GM12872 (cell line): ENCODE measurements at regions not wholly inside any gene's neighbourhood (a gene's known extent, or its start where the extent isn't known, plus 50 kb on each side); places are given as distances from the start of the nearest gene placed in this dataset.

Experiments
- CTCF ChIP-seq: IDR thresholded peaks from 3 replicates; pipeline ENCODE4 v1.5.1; 2011; ENCODE audit warnings: low read depth, mild to moderate bottlenecking, low read length, moderate library complexity; ENCODE audit not compliant: insufficient read depth

DNA sequence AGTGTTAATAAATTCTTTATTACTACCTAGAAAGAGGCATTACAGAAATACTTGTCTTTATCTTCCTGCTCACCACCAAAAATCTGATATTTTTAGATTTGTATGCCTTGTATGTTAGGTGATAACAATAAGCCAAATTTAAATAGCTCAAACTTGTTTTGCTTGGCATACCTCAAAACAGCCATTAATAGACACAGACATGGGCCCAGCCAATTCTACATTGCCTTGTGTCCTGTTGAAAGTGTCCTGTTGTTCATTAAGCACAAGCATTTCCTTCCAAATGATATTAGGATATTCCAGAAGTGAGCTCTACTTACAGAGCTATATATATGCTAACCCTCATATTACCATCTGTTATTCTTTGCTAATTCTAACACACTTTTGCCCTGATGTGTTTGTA lies 438.6 kb upstream of the ZNF385D start:
- no peak for TF ChIP-seq CTCF

GRCh38 chr3:22199095-22199494 lies 448.1 kb upstream of the ZNF385D start:
- TF ChIP-seq CTCF: no peak

- TF ChIP-seq CTCF: no peak
Observed at GRCh38 chr3:22208844-22209243, 457.8 kb upstream of the ZNF385D start.

GRCh38 chr3:22209578-22209977 lies 458.6 kb upstream of the ZNF385D start:
- TF ChIP-seq CTCF: no peak

DNA sequence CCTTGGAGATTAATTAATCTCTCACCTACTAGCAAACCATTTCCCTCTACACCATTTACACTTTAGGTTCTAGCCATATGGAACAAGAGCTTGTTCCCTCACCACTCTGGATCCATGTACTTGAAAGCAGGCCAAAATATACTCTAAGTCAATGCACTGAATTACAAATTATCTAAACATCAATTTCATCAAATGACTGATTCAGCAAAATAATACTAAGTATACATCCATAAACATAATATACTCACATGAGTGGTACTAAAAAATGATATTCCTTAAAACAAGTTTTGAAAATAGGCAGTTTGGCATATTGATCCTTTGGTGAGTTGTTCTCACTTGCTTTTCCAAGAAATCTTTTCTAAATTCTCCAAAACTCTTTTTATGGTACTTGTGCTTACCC lies 459.7 kb upstream of the ZNF385D start:
- TF ChIP-seq CTCF: no peak

DNA sequence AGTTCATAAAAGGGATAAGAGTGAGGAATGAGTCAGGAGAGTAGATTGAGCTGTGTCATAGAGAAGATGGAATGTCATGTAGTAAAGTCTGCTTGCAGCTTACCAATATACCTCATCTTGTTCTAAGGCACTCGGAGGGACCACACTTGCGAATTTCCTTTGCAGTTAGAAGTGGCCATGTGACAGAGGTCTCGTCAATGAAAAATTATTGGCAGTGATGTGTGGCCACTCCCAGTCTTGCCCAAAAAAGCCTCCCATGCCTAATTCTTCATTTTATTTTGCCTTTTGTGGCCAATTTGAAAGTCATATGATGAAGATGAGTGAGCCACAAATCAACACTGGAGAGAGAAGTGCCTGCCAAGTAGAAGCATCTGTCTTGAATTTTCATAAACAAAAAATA lies 465.6 kb upstream of the ZNF385D start:
- TF ChIP-seq CTCF: no peak

GRCh38 chr3:22225161-22225560 lies 474.2 kb upstream of the ZNF385D start:
- no peak for TF ChIP-seq CTCF

GRCh38 chr3:22228705-22229104 lies 477.7 kb upstream of the ZNF385D start:
- TF ChIP-seq CTCF: no peak
